HG03520 (cell line): ENCODE measurements at regions not wholly inside any gene's neighbourhood (a gene's known extent, or its start where the extent isn't known, plus 50 kb on each side); places are given as distances from the start of the nearest gene placed in this dataset.
A peak's percentile ranks its signal among the peaks of the same experiment; 100 is the strongest.

Experiments used
- ATAC-seq: cut with Tn5 transposase; IDR thresholded peaks from one replicate; pipeline ENCODE4 v1.9.1; 2021; ENCODE audit warnings: mild to moderate bottlenecking, moderate library complexity; ENCODE audit not compliant: unreplicated experiment

DNA sequence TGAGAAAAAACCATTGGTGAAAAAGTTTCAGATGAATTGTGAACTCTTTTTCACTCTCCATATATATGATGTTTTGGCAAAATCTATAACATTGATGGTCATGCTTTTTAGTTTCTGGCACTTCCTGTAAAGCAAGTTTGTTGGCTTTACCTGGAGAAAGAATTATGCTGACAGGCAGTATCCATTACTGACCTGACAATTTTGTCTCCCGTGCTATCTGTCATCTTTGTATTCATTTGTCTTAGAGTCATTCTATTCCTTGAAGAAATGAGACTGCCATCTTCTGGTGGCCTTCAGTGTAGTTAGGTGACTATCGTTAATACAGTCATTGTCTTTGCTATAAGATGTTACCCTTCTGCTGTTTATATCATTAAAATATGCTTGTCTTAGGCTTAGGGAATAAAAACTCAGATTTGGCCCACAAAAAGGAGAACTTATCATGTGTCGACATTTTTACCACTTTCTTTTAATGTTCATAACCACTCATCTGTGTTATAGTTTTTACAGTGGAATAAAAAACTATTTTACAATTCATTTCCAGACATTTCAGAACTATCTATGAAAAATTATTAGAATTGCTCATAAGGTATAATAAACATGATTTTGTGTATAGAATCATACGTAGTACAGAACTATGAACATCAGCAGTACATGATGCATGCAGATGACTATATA lies 707.0 kb downstream of the EPM2A start:
- peak; percentile 49 for ATAC-seq

DNA sequence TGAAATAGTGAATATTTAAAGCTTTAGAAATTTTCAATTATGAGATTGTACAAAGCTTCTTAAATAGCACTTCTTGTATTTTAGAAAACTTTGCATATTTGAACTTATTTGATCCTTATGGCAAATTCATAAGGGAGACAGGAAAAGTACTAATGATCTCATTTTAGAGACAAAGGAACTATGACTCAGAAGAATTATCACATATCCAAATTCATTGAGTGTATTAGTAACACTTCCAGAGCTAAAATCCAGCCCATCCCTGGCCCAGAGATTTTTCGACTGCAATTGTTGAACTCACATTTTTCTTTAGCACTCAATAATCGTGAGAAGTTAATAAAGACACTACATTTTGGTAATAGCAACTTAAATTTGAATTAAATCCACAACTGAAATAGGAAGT lies 704.3 kb downstream of the EPM2A start:
- no peak for ATAC-seq

DNA sequence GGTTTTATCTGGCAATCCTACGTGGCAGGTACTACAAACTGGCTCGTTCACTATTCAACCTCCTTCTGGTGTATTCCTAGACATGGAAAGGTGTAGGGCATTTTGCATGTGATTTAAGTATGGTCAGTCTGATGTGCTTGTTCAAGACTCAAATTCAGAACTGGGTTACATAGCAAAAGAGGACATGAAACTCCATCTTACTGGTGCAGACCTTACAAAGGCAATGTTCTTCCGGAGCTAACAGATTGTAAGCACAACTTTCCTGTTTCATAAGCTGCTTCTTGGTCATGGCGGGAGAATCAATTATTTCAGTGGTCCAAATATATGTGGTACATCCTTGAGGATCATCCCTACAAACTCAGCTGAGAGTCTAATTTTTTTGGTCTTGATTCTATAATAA lies 703.4 kb downstream of the EPM2A start:
- peak; percentile 51 for ATAC-seq

DNA sequence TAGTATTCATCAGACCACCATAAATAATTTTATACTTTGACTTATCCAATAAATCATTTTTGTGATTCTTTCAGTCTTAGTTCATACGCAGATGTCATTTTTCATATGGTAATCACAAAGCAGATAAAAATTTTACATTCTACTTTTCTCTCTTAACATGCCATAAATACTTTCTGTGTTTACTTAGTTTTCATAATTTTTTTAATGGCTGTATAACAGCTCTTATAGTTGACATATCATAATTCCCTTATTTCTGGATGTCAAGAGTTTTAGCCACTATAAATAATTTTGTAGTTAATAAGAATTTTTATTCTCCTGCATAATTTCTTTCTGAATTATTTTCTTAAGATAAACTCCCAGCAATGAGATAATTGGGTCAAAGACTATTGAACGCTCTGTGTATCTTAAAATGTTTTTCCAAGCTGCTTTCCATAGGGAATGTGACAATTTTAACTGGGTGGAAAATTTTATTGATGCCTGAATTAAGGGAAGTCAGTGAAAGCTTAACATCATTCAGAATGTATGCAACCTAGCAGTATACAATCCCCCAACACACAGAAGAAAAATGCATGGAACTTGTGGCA lies 702.7 kb downstream of the EPM2A start:
- no peak for ATAC-seq

DNA sequence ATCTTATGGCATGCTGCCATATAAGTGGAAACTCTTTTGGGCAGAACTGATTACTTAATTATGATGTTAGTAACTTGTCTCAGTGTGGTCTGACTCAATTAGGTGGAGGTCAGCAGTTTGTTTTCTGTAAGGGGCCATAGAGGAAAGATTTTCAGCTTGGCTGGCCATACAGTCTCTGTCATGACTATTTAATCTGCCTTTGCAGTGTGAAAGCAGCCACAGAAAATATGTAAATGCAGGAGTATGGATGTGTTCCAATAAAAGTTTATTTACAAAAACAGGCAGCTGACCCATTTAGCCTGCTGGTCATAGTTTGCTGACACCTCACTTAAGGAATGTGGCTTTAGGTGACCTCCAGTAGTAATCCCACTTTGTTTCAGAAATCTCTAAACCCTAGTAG lies 700.7 kb downstream of the EPM2A start:
- ATAC-seq = no peak

- ATAC-seq = no peak
Measured at GRCh38 chr6:145036236-145036635, 699.1 kb downstream of the EPM2A start.

DNA sequence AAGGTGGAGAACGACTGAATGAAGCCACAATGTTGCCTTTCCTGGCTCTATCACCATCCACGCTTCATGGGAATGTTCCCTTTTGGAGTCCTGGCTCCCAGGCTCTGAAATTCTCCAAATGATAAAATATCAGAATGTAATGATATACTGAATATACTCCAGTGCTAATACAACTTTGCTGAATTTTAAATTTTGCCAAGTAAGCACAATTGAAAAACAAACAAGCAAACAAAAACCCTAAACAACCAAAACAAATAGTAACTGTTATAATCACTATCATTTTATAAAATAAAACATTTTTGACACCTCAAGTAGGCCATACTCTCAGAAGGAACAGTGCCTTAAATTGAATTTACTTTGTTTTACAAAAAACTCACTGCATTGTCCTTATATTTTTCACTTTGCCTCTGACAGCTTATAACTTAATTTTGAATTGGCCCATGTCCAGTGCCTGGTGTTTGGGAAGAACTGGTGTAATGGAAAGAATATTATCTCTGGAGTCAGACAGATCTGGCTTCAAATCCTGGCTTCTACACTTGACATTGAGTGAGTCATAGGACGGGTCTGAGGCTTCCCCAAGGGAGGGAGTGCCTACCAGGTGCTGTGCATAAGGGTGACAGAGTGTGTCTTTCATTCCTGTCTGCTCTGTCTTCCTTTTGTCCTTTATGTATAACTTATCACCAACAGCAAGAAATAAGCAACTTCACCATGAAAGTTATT lies 698.3 kb downstream of the EPM2A start:
- ATAC-seq = no peak

- no peak for ATAC-seq
Measured at GRCh38 chr6:145042559-145042958, 692.8 kb downstream of the EPM2A start.

DNA sequence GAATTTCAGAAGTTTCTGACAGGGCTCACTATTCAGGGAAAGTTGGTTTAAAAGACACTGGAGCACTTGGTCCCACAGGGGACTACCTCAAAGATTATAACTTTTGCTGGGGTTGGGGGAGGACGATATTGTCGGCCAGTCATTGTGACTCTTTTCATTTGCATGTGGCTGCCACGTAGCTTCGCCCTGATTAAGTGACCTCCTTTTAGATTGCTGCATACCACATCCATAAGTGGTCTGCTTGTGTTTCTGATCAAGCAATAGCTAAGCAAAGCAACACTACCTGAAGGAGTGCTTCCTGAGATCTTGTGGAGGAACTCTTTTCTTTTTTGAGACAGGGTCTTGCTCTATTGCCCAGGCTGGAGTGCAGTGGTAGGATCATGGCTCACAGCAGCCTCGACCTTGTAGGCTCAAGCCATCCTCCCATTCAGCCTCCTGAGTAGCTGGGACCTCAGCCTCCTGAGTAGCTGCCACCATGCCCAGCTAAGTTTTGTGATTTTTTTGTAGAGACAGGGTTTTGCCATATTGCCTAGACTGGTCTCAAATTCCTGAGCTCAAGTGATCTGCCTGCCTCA lies 691.3 kb downstream of the EPM2A start:
- ATAC-seq = no peak

DNA sequence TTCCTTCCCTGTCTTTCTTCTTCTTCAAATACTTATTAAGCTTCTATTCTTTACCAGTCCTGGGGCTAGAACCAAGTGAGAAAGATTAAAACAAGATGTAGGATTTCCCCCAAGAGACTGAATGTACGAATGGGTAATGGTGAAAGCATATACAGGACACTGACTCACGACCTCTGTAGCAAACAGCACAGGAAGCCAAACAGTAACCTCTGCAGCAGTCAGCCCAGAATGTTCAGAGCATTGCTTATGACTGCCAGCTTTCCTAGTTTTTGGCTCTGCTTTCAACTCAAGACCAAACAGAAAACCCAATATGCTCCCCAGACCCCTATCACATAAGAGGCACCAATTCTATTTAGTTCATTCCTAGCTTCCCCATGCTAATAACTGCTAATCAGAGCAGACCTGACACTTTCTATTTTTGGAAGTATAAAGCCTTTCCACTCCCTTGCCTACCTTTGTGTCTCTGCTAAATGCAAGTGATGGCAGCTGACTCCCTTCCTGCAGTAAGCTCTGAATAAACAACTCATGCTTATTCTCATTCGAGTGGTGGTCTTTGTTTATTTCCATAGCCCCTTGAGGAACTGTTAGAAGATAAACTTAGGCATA lies 690.6 kb downstream of the EPM2A start:
- no peak for ATAC-seq

DNA sequence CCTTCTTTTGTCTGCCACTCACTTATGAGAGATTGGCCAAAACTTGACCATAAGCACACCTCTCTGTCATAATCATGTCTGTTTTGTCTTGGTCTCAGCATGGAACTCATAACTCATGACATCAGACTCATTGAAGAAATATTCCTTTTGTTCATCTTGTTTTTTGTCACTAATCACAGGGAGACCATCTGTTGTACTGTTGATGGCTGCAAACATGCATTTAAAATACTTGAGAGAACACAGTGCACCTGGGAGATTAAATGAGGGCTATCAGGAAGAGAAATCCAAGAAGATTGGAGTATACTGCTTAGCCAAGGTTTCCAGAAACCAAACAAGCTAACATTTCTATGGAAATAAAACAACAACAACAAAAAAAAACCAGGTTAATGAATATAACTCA lies 689.7 kb downstream of the EPM2A start:
- no peak for ATAC-seq

DNA sequence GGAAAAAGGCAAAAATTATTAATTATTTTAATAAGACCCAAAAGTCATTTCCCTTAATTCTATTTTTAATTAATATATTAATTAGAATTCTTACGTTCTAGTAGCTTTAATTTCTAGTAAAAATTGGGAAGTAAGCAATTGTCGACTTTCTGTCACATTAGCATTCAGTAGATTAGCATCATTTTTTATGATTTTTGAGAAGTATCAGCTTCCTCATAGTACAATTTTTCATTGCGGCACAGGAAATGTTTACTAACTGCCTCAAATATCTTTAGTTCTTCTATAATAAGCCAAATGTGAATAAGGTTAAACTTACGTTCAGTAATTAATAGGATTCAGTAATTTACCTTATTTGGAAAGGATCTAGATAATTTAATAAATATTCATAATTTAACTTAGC lies 687.4 kb downstream of the EPM2A start:
- ATAC-seq = no peak

DNA sequence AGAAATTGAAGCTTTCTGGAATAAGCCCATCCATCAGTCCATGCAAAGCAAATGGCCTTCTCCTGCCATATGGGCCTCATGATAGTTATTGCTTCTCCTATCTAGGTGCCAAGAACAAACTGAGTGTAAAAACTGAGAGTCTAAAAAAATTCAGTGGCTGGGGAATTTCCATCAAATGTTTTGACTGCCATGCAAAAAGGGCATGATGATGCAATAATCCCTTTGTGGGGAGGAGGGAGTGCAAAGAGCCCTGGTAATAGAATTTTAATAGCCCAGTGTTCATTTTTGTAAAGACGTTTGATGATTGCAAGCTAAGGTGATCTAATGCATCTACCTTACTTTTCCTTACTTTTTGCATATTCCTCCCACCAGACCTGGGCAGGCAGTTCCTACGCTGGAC lies 683.7 kb downstream of the EPM2A start:
- no peak for ATAC-seq

DNA sequence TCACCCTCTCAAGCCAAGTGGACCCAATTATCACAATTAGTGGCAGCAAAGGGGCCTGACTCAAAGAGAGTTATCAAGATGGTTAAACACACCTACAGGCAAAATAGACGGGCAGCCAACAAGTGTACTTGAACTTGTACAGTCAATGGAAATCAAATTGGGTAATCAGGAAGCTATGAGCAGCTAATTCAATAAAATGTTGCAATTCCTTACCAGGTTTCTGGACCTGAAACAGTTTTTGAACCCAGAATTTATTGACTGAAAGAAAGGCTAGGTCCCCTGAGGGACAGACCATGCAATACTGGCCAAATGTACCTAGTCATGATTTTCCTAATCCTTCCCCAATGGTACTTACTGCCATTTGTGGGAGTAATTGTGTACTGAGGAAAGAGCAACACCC lies 679.8 kb downstream of the EPM2A start:
- no peak for ATAC-seq

DNA sequence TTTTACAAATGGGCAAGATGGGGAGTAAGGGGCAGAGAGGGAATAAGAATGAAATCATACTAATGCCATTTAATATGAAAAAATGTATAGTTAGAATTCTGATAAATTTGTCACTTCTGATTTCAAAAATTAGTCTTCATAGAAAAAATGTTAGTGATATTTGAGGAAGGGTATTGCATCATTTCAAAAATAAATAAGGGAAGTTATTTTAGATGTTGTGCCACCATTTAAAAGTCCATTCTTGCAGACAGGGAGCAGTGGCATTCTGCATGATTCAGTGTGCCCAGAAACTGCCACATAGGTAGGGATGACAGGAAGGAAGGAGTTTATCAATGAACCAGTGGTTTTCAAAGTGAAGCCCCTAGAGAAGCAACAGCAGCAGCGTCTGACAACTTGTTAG lies 674.6 kb downstream of the EPM2A start:
- no peak for ATAC-seq

DNA sequence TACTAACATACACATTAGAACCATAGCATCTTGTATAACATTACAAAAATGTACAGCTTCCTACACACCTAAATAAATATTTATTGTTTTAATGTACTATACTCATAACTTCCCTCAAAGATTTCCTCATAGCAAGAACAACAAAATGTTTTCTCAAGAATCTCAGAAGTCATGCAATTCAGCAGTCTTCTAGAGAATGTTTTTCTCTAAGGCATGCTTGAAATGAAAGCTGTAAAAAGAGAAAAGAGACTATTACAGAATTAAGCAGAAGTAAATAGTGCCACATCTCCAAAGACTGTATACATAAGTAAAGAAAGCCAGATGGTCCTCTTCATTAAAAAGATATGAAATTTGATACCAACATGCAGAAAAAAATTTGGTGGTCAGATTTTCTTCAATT lies 672.2 kb downstream of the EPM2A start:
- no peak for ATAC-seq

GRCh38 chr6:145067430-145067829 lies 667.9 kb downstream of the EPM2A start:
- no peak for ATAC-seq

GRCh38 chr6:145068577-145068976 lies 666.7 kb downstream of the EPM2A start:
- ATAC-seq = no peak

DNA sequence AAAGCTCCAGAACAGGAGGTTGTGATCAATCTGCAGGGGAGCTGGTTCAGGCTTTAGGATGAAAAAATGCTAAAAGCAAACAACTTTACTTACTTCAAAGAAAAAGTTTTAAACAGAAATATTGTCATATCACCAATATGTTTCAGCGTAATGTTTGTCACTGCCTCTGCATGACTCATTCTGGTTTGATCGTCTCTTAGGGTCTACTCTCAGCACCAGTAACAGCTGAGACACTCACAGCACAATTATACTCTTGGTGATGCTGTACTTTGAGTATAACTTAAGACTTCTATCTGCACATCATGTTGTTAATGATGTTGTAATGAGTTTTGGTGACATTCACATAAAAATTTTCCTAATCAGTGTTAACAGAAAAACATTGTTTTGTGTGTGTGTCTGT lies 665.4 kb downstream of the EPM2A start:
- ATAC-seq = no peak

- ATAC-seq = no peak
Measured at GRCh38 chr6:145070791-145071190, 664.5 kb downstream of the EPM2A start.

GRCh38 chr6:145071836-145072235 lies 663.5 kb downstream of the EPM2A start:
- no peak for ATAC-seq

DNA sequence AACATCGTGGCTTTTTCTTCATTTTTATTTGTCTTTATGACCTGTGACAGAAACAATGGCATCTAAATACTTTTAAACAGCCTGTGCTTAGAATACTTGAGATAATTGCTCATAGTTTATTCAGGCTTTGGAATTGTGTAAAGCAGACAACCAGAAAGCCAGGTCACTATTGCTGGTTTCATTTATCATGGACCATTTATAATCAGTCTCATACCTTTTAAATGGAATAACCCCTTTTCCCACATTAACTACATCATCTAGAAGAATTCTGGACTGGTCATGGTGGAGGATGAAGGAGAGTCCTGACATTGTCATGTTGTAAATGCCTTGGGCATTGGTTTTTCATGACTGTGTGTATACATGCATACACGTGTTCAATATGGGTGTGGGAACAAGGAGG lies 661.5 kb downstream of the EPM2A start:
- ATAC-seq = no peak
